ENCODE measurements at regions not wholly inside any gene's neighbourhood (a gene's known extent, or its start where the extent isn't known, plus 50 kb on each side); places are given as distances from the start of the nearest gene placed in this dataset.

GRCh38 chr10:56537984-56538383 is 176.9 kb upstream of the ZWINT start:
- Histone ChIP-seq H2AFZ (no peak overlapping the region), H3K4me2 (no peak overlapping the region), H3K9me2 (ENCODE audit: insufficient read depth) (no peaks in the 10 kb centered on the region), H3K79me2 (replicated peaks; ENCODE audit: insufficient read depth) (no peaks in the 10 kb centered on the region), H3K4me3 (no peak overlapping the region), H3F3A (replicated peaks; ENCODE audit: low read depth) (no peaks in the 10 kb centered on the region), H3K27ac (ENCODE audit: low read depth) (no peak overlapping the region), H3K27me3 (ENCODE audit: insufficient read depth) (no peaks in the 10 kb centered on the region; the same call in 1 of the 2 replicates), H3K36me3 (ENCODE audit: insufficient read depth) (no peaks in the 10 kb centered on the region), H4K20me1 (replicated peaks; ENCODE audit: insufficient read depth) (no peaks in the 10 kb centered on the region), H3K4me1 (ENCODE audit: insufficient read depth) (no peaks in the 10 kb centered on the region)
- ATAC-seq, result no peak
- DNase-seq (ENCODE audit: low spot score), result no peak
- Mint-ChIP-seq H3K36me3 (ENCODE audit: low read depth) (no peaks in the 10 kb centered on the region), H3K27ac (peak overlapping the region; percentile 20; the same call in 1 of the 2 replicates), H3K9me3 (no peaks in the 10 kb centered on the region), H3K4me1 (peaks cover 2% of the 10 kb centered on the region; the same call in 1 of the 3 replicates), H3K4me3 (no peak overlapping the region), H3K27me3 (ENCODE audit: insufficient read depth, low read depth, poor library complexity) (no peaks in the 10 kb centered on the region)
- TF ChIP-seq POLR2AphosphoS5 (IDR thresholded peaks at IDR 0.05; ENCODE audit: low read depth), result no peak
- no peak for TF ChIP-seq EZH2phosphoT487 (IDR thresholded peaks at IDR 0.05; ENCODE audit: unreplicated experiment)
- no peak for TF ChIP-seq ETS1 (IDR thresholded peaks at IDR 0.05)
- no peak for TF ChIP-seq CREB1 (CRISPR knock-in tag; IDR thresholded peaks at IDR 0.05; ENCODE audit: low read depth)
- no peak for TF ChIP-seq REST (IDR thresholded peaks at IDR 0.05; ENCODE audit: unreplicated experiment)
- TF ChIP-seq ZNF462 (CRISPR knock-in tag; IDR thresholded peaks at IDR 0.05), result no peak
- no peak for TF ChIP-seq STAT1 (IDR thresholded peaks at IDR 0.05; ENCODE audit: unreplicated experiment)
